ENCODE measurements at regions not wholly inside any gene's neighbourhood (a gene's known extent, or its start where the extent isn't known, plus 50 kb on each side); places are given as distances from the start of the nearest gene placed in this dataset.
"Not testable (repeated sequence)": the region's sequence is repeated elsewhere in the genome, so short reads cannot be mapped to it uniquely, and the experiment has no call there.

DNA sequence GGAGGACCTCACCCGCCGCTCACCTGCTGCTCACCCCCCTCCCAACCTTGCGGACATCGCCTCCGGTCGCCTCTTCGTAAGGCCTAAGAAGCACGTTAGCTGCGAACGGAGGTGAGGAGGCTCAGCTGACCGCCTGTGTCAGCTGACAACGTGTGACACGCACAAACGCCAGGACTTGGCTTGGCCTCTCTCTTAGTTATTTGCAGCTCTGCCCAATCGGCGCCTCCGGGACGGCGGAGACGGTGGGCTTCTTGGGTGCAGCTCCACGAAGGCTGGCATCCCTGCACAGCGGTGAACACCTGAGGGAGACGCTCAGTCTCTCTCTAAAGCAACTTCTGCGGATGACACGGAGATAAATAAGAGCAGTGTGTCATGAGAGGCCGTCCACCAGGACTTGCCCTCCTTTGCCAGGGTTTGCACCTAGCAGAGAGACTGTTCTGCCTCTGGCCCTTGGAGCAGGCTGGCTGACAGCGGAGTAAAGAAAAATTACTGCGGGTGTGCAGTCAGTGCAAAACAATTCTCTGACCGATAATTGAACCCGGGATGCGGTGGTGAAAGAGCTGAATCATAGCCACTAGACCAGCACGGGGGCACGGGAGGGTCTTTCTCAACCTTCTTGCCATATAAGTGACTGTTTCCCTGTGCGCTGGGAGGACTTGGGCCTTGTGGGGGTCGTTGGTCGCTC, 318.9 kb downstream of the FAM72C start:
- Histone ChIP-seq H3K4me3 (ENCODE audit: low read depth, low read length) (no peak overlapping the region), H3K9me3 (ENCODE audit: control insufficient read depth, insufficient read depth, low read depth, low read length) (peaks cover 30% of the 10 kb centered on the region; the same call in 1 of the 2 replicates), H3K27me3 (ENCODE audit: control insufficient read depth, insufficient read depth, low read length) (peaks cover 85% of the 10 kb centered on the region), H3K27ac (ENCODE audit: low read depth, low read length) (no peak overlapping the region), H3K4me1 (ENCODE audit: control insufficient read depth, insufficient read depth, low read length) (no peaks in the 10 kb centered on the region), H3K9ac (ENCODE audit: low read length) (no peak overlapping the region), H3K36me3 (ENCODE audit: control insufficient read depth, insufficient read depth, low read length) (no peaks in the 10 kb centered on the region)

DNA sequence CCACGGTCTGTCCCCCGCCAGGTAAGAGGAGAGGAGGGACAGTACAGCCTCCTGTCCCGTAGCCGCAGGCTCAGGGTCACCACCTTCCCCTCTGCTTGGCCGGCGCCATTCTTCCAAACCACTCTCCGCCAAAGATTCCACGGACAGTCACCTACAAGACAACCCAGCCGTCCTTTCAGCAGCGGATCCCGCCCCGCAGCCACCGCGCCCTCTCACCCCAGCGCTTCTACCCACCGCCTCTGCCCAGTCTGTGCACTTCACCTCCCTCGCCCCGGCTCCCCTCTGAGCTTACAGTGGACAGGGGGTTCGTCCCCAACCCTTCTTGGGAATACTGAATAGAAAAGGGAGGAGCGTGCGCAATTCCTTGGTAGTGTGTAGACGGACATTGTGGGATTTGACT, 319.6 kb downstream of the FAM72C start:
- Histone ChIP-seq H3K27ac (ENCODE audit: low read depth, low read length) (no peak overlapping the region), H3K36me3 (ENCODE audit: control insufficient read depth, insufficient read depth, low read length) (no peaks in the 10 kb centered on the region), H3K4me3 (ENCODE audit: low read depth, low read length) (no peak overlapping the region), H3K9ac (ENCODE audit: low read length) (no peak overlapping the region), H3K9me3 (ENCODE audit: control insufficient read depth, insufficient read depth, low read depth, low read length) (peaks cover 28% of the 10 kb centered on the region; the same call in 1 of the 2 replicates), H3K4me1 (ENCODE audit: control insufficient read depth, insufficient read depth, low read length) (no peaks in the 10 kb centered on the region), H3K27me3 (ENCODE audit: control insufficient read depth, insufficient read depth, low read length) (peaks cover 79% of the 10 kb centered on the region)

DNA sequence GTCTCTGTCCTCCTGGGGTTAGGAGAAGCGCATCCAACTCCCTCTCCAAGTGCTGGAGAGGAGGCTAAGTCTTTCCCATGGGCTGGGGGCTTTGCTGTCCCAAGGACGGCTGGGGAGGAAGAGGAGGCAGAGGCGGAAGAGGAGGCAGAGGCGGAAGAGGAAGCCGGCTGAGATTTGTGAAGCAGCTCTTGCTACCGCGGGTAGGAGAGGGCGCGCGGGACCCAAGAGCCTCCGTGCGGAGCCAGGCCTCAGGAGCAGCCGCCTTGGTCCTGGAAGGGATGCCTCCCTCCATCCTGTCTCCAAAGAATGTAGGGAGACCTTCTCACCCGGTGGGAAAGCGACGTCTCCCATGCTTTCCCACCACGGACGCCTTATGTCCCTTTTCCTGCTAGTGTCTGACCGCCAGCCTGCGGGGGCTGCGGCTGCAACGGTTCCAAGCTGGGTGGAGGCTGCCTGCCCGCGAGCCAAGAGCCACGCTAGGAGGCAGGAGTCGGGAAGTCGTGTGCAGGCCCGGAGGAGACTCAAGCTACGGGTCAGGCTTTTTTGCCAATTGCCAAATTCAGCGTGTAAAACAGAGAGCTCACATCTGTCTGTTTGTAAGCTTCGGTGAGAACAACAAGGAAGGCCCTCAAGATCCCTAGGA, 320.3 kb downstream of the FAM72C start:
- Histone ChIP-seq H3K9ac (ENCODE audit: low read length) (no peak overlapping the region), H3K27me3 (ENCODE audit: control insufficient read depth, insufficient read depth, low read length) (peaks cover 83% of the 10 kb centered on the region), H3K36me3 (ENCODE audit: control insufficient read depth, insufficient read depth, low read length) (no peaks in the 10 kb centered on the region), H3K9me3 (ENCODE audit: control insufficient read depth, insufficient read depth, low read depth, low read length) (peaks cover 31% of the 10 kb centered on the region; the same call in 1 of the 2 replicates), H3K4me1 (ENCODE audit: control insufficient read depth, insufficient read depth, low read length) (no peaks in the 10 kb centered on the region), H3K27ac (ENCODE audit: low read depth, low read length) (no peak overlapping the region), H3K4me3 (ENCODE audit: low read depth, low read length) (no peak overlapping the region; the same call in 1 of the 2 replicates)

DNA sequence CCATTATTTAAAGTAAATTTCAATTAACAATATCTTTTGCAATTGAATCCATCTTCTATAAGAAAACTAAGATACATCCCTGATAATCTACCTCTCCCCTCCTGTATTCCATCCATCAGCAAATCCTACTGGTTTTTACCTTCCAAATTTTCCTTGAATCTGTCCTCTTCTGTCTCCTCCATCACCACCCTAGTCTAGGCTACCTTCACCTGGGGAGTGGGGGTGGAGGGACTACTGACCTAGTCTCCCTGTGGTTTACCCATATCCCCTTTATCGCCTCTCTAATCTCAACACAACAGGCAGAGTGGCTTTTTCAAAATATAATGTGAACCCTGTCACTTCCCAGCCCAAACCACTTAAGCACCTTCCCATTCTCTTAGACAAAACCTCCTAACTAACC, 327.8 kb downstream of the FAM72C start:
- H3K36me3 ChIP-seq (ENCODE audit: control insufficient read depth, insufficient read depth, low read length); H3K4me3 ChIP-seq (ENCODE audit: low read depth, low read length); H3K4me1 ChIP-seq (ENCODE audit: control insufficient read depth, insufficient read depth, low read length); H3K9me3 ChIP-seq (ENCODE audit: control insufficient read depth, insufficient read depth, low read depth, low read length); H3K27ac ChIP-seq (ENCODE audit: low read depth, low read length); H3K9ac ChIP-seq (ENCODE audit: low read length): not testable (repeated sequence)
- H3K27me3 ChIP-seq (ENCODE audit: control insufficient read depth, insufficient read depth, low read length), result peaks cover 74% of the 10 kb centered on the region

DNA sequence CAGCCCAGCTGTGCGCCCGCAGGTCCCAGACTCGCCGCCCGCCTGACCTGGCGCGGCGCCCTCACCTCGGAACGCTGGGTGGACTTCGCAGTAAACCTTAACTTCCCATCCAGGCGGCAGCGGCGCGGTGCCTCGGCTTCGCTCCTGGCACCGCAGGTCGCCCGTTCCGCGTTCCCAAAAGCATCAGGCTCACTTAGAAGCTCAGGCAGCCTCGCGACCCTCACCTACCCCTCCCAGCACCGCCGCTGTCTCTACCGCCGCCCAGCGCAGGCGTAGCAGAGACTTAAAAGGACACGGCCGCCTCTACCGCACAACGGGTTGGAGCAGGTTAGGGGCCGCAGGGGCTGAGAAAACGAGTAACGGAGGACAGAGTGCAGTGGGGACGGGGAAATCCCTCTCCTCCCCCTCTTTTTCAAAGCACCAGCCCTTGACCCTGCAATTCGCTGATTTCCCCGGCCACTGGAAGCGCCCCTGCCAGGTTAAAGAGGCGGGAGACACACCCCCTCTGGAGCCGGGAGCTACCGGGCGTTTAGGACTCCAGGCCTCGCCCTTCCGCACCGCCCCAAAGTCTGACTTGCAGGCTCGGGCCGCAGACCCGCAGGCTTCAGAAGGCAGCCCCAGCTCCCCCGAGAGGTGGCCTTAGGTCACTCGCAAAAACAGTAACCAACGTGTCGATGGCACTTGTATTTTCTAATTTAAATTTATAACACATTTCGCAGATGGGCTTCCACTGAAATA, 328.5 kb downstream of the FAM72C start:
- H3K4me1 ChIP-seq (ENCODE audit: control insufficient read depth, insufficient read depth, low read length), result no peaks in the 10 kb centered on the region
- H3K36me3 ChIP-seq (ENCODE audit: control insufficient read depth, insufficient read depth, low read length), result no peaks in the 10 kb centered on the region
- peaks cover 6% of the 10 kb centered on the region; the same call in 1 of the 2 replicates for H3K9me3 ChIP-seq (ENCODE audit: control insufficient read depth, insufficient read depth, low read depth, low read length)
- no peak overlapping the region for H3K27ac ChIP-seq (ENCODE audit: low read depth, low read length)
- no peak overlapping the region for H3K9ac ChIP-seq (ENCODE audit: low read length)
- peak overlapping the region; percentile 55 for H3K4me3 ChIP-seq (ENCODE audit: low read depth, low read length)
- H3K27me3 ChIP-seq (ENCODE audit: control insufficient read depth, insufficient read depth, low read length), result peaks cover 67% of the 10 kb centered on the region

DNA sequence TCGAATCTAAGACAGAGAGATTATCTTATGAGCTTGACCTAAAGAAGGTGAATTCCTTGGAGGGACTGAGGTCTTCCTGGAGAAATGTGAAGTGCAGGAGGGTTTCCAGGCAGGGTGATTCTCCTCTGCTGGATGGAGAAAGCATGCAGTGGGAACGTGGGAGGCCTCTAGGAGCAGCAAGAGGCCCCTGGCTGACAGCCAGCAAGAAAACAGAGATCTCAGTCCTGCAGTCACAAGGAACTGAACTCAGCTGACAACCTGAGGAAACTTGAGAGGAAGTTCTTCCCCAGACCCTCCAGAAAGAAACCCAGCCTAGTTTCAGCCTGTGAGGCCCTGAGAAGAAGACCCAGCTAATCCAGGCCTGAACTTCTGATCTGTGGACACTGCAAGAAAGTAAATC, 345.9 kb downstream of the FAM72C start:
- Histone ChIP-seq H3K9ac (ENCODE audit: low read length) (no peak overlapping the region), H3K4me1 (ENCODE audit: control insufficient read depth, insufficient read depth, low read length) (no peaks in the 10 kb centered on the region), H3K4me3 (ENCODE audit: low read depth, low read length) (no peak overlapping the region), H3K36me3 (ENCODE audit: control insufficient read depth, insufficient read depth, low read length) (no peaks in the 10 kb centered on the region), H3K27me3 (ENCODE audit: control insufficient read depth, insufficient read depth, low read length) (peaks cover 12% of the 10 kb centered on the region; the same call in 1 of the 2 replicates), H3K9me3 (ENCODE audit: control insufficient read depth, insufficient read depth, low read depth, low read length) (peaks cover 11% of the 10 kb centered on the region; the same call in 1 of the 2 replicates), H3K27ac (ENCODE audit: low read depth, low read length) (no peak overlapping the region)

DNA sequence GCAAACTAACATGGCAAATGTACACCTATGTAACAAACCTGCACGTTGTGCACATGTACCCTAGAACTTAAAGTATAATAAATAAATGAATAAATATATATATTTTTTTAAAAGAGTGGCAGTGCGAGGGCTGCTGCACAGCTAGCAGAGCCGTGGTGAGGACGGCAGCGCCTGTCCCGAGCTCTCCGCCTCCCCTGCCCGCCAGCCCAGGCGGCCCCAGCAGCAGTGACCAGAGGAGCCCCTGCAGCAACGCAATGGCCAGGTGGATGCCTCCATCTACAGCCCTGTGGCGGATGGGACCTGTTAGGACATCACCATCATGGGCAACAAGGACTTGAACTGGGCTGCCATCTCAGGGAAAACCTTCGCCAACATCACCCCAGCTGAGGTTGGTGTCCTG, 351.9 kb downstream of the FAM72C start:
- Histone ChIP-seq H3K9me3 (ENCODE audit: control insufficient read depth, insufficient read depth, low read depth, low read length) (peaks cover 8% of the 10 kb centered on the region; the same call in 1 of the 2 replicates), H3K4me3 (ENCODE audit: low read depth, low read length) (no peak overlapping the region), H3K4me1 (ENCODE audit: control insufficient read depth, insufficient read depth, low read length) (no peaks in the 10 kb centered on the region), H3K36me3 (ENCODE audit: control insufficient read depth, insufficient read depth, low read length) (no peaks in the 10 kb centered on the region), H3K9ac (ENCODE audit: low read length) (no peak overlapping the region), H3K27me3 (ENCODE audit: control insufficient read depth, insufficient read depth, low read length) (no peaks in the 10 kb centered on the region), H3K27ac (ENCODE audit: low read depth, low read length) (no peak overlapping the region)

DNA sequence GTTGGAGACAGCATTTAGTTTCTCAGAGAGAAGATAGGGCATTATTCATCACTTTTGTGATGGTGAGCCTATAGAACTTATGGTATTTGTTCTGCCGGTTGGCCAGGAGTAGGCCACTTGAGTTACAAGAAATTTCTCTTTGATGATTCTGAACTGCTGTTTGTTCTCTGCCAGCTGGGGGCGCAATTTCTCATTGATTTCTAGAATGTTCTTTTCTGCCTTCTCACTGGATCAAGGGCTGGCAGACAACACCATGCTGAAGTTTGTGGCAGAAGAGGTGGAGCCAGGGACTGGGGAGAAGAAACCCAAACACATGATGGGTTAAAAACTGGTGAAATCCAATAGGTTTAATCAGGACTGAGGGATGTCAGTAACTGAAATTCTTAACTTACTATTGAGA, 360.6 kb downstream of the FAM72C start:
- H3K36me3 ChIP-seq (ENCODE audit: control insufficient read depth, insufficient read depth, low read length), result no peaks in the 10 kb centered on the region
- H3K9me3 ChIP-seq (ENCODE audit: control insufficient read depth, insufficient read depth, low read depth, low read length), result peaks cover 9% of the 10 kb centered on the region; the same call in 1 of the 2 replicates
- H3K4me3 ChIP-seq (ENCODE audit: low read depth, low read length), result no peak overlapping the region
- H3K9ac ChIP-seq (ENCODE audit: low read length), result no peak overlapping the region
- H3K27ac ChIP-seq (ENCODE audit: low read depth, low read length), result no peak overlapping the region
- H3K27me3 ChIP-seq (ENCODE audit: control insufficient read depth, insufficient read depth, low read length), result peaks cover 19% of the 10 kb centered on the region; the same call in 1 of the 2 replicates
- H3K4me1 ChIP-seq (ENCODE audit: control insufficient read depth, insufficient read depth, low read length), result no peaks in the 10 kb centered on the region

DNA sequence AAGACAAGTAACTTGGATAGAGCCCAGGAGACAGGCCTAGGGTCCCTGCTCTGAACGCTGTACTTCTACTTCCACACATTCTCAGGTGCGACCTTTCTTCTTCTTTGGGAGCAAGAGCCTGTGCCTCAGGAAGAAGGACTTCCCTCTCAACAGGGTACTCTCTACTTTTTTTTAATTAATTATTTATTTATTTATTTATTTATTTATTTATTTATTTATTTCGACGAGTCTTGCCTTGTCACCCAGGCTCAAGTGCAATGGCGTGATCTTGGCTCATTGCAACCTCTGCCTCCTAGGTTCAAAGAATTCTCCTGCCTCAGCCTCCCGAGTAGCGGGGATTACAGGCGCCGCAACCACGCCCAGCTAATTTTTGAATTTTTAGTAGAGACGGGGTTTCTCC, 361.6 kb downstream of the FAM72C start:
- Histone ChIP-seq H3K4me1 (ENCODE audit: control insufficient read depth, insufficient read depth, low read length) (no peaks in the 10 kb centered on the region), H3K27me3 (ENCODE audit: control insufficient read depth, insufficient read depth, low read length) (peaks cover 19% of the 10 kb centered on the region; the same call in 1 of the 2 replicates), H3K9ac (ENCODE audit: low read length) (no peak overlapping the region), H3K9me3 (ENCODE audit: control insufficient read depth, insufficient read depth, low read depth, low read length) (peaks cover 7% of the 10 kb centered on the region; the same call in 1 of the 2 replicates), H3K36me3 (ENCODE audit: control insufficient read depth, insufficient read depth, low read length) (no peaks in the 10 kb centered on the region), H3K4me3 (ENCODE audit: low read depth, low read length) (no peak overlapping the region), H3K27ac (ENCODE audit: low read depth, low read length) (no peak overlapping the region)

DNA sequence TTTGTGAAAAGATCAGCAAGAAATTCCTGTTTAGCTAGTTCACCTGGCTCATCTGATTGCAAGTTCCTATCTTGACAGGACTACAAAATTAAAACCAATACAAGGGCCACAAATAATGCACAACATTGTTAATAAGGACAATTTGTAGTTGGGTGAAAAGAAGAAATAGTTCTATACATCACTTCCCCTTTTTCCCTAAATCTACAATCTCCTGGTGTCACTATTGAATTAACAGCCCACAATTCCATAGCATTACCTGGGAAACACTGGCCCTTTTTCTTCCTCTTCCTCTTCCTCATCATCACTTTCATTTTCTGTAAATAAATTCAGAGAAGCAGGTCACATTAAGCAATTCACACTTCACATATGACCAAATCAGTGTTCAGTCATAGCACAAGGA, 366.9 kb downstream of the FAM72C start:
- peaks cover 7% of the 10 kb centered on the region; the same call in 1 of the 2 replicates for H3K9me3 ChIP-seq (ENCODE audit: control insufficient read depth, insufficient read depth, low read depth, low read length)
- H3K9ac ChIP-seq (ENCODE audit: low read length), result no peak overlapping the region
- no peak overlapping the region for H3K4me3 ChIP-seq (ENCODE audit: low read depth, low read length)
- no peaks in the 10 kb centered on the region for H3K36me3 ChIP-seq (ENCODE audit: control insufficient read depth, insufficient read depth, low read length)
- no peaks in the 10 kb centered on the region for H3K4me1 ChIP-seq (ENCODE audit: control insufficient read depth, insufficient read depth, low read length)
- peaks cover 32% of the 10 kb centered on the region; the same call in 1 of the 2 replicates for H3K27me3 ChIP-seq (ENCODE audit: control insufficient read depth, insufficient read depth, low read length)
- no peak overlapping the region for H3K27ac ChIP-seq (ENCODE audit: low read depth, low read length)

DNA sequence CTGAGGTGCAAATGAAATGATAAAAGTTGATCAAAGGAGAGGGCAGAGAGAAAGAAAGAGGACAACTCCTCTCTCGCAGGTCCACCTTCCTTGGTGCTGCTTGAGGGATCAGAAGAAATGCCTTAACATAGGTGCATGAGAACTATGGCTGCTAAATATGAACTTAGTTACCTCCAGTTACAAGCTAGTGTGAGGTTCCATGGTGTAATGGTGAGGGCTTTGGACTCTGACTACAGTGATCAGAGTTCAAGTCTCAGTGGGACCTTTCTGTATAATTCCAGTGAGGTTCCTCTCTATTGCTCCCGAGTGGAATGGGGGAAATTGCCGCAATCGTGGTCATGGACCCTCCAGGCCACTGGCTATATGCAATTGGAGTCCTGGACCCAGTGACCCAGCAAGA, 387.3 kb downstream of the FAM72C start:
- Histone ChIP-seq H3K9ac (ENCODE audit: low read length) (no peak overlapping the region), H3K27ac (ENCODE audit: low read depth, low read length) (no peak overlapping the region), H3K4me3 (ENCODE audit: low read depth, low read length) (no peak overlapping the region), H3K36me3 (ENCODE audit: control insufficient read depth, insufficient read depth, low read length) (no peaks in the 10 kb centered on the region), H3K9me3 (ENCODE audit: control insufficient read depth, insufficient read depth, low read depth, low read length) (peaks cover 15% of the 10 kb centered on the region; the same call in 1 of the 2 replicates), H3K4me1 (ENCODE audit: control insufficient read depth, insufficient read depth, low read length) (no peaks in the 10 kb centered on the region), H3K27me3 (ENCODE audit: control insufficient read depth, insufficient read depth, low read length) (peaks cover 5% of the 10 kb centered on the region; the same call in 1 of the 2 replicates)

All from HUES6 (cell line).